GM12875 (cell line): ENCODE measurements at regions not wholly inside any gene's neighbourhood (a gene's known extent, or its start where the extent isn't known, plus 50 kb on each side); places are given as distances from the start of the nearest gene placed in this dataset.
"Not testable (repeated sequence)": the region's sequence is repeated elsewhere in the genome, so short reads cannot be mapped to it uniquely, and the experiment has no call there.

Source experiments
- H3K4me3 ChIP-seq: one replicate; pipeline ENCODE4 v1.5.1; 2011; ENCODE audit warnings: low read depth, low read length, control low read depth
- TF ChIP-seq, protein P1 (sequence below): IDR thresholded peaks from 2 replicates; pipeline ENCODE4 v1.5.1; 2011; ENCODE audit warnings: low read depth, mild to moderate bottlenecking, control low read depth, inconsistent platforms, low read length, moderate library complexity, borderline replicate concordance; ENCODE audit not compliant: insufficient read depth

DNA sequence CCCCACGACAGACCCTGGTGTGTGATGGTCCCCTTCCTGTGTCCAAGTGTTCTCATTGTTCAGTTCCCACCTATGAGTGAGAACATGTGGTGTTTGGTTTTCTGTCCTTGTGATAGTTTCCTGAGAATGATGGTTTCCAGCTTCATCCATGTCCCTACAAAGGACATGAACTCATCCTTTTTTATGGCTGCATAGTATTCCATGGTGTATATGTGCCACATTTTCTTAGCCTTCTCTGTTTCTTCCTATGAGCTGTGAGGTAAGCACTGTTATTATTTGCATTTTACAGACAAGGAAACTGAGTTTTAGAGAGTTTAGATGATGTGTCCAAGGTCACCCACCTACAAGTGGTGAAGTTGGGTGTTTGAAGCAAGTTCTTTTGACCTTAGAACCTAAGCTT, 51.1 kb upstream of the BNC1 start:
- H3K4me3 ChIP-seq = not testable (repeated sequence)

DNA sequence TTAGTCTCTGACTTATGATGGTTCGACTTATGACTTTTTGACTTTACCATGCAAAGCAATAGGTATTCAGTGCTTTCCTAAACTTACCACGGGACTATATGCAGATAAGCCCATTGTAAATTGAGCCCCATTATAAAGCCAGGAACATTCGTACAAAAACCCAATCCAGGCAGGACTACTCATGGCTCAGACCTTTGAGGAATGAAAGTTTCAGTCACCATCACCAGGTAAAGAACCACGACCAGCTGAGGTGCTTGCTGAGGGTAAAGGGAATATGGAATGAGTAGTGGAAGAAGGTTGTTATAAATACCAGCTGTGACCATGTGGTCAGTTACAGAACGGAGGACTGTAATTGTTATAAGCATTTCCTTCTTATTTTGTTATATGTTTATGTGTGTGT, 54.9 kb upstream of the BNC1 start:
- TF ChIP-seq, protein P1, sequence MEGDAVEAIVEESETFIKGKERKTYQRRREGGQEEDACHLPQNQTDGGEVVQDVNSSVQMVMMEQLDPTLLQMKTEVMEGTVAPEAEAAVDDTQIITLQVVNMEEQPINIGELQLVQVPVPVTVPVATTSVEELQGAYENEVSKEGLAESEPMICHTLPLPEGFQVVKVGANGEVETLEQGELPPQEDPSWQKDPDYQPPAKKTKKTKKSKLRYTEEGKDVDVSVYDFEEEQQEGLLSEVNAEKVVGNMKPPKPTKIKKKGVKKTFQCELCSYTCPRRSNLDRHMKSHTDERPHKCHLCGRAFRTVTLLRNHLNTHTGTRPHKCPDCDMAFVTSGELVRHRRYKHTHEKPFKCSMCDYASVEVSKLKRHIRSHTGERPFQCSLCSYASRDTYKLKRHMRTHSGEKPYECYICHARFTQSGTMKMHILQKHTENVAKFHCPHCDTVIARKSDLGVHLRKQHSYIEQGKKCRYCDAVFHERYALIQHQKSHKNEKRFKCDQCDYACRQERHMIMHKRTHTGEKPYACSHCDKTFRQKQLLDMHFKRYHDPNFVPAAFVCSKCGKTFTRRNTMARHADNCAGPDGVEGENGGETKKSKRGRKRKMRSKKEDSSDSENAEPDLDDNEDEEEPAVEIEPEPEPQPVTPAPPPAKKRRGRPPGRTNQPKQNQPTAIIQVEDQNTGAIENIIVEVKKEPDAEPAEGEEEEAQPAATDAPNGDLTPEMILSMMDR = no peak
- H3K4me3 ChIP-seq = no peak overlapping the region

DNA sequence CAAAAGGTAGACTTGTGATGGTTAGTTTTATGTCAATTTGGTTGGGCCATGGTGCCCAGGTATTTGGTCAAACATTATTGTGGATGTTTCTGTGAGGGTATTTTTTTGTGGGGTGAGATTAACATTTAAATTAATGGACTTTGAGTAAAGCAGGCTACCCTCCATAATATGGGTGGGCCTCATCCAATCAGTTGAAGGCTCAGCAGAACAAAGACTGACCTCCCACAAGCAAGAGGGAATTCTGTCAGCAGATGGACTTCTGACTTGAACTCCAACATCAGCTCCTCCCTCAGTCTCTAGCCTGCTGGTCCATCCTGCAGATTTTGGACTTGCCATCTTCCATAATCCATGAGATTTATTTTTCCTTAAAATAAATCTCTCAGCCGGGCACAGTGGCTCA, 55.6 kb upstream of the BNC1 start:
- H3K4me3 ChIP-seq = no peak overlapping the region
- TF ChIP-seq, protein P1 = no peak

DNA sequence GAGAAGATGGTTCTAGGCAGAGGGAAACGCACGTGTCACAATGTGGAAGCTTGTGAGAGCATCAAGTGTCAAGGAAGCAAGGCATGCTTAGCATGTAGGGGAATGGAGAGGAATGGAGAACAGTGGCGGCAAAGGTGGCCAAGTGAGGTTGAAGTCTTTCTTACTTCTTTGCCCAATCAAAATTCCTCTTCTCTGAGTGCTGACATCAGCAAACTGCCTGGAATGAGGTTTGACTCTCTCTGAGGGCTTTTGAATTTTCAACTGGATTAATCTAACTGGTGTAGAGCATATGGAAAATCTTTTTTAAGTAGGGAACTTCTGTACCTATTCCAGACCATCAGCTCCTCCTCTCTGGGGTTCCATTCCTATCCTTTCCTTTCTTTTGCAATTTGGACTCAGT, 61.9 kb upstream of the BNC1 start:
- TF ChIP-seq, protein P1 = no peak
- no peak overlapping the region for H3K4me3 ChIP-seq

DNA sequence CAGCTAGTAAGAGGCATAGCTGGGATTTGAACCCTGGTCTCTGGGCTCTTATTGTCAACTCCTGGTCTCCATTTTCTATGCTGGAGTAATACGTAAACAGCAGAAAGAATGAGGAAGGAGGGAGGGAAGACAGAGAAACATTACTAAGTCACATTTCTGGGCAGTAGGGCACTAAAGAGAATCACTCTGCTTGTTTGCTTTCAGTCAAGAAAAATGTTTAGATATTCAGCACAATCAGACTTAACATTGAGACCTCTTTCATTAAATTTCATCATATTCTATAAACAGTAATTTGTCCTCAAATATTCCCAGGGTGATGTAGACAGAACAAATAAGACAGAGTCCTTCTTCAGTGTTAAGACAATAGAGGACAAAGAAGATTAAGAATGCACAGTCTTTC, 67.7 kb upstream of the BNC1 start:
- TF ChIP-seq, protein P1 = no peak

DNA sequence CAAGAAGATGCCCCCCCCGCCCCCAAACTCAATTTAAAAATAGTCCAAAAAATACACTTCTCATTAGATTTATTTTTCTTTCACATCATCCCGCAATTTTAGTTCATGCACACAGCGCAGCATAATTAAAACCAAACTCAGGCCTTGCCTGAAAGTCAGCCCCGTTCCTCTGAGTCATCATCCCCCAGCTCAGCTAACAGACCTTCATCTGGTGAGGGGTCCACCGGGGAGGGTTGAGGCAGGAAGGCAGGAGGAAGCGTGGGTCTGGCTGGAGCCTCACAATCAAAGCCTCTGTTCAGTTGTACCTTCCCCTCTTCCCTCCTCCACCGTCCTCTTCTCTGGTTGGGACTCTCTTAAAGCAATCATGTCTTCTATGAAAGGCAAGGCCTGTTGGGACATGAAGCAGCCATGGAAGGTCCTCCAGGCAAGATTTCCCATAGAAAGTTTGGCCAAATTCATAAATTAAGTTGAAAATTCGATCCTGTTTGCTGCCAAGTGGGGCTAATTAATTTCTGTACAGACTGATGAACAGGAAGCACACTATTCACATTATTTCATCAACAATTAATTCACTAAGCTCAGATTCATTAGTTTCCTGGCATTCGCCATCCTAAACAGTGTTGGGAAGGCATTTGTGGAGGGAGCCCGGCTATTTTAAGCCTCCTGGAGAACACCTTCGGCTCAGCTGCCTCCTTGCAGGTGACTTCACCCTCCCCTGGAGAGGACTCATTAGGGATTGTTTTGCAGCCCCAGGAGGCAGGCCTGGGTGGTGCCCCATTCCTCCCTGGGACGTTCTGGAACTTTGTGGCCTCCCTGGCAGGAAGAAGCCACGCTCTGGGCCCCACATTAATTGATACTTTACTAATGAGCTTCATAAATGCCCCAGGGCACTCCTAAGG, 72.3 kb upstream of the BNC1 start:
- TF ChIP-seq, protein P1 = no peak
- H3K4me3 ChIP-seq = no peak overlapping the region

More for the DNA sequence above, 67.7 kb upstream of the BNC1 start:
- H3K4me3 ChIP-seq = no peak overlapping the region

DNA sequence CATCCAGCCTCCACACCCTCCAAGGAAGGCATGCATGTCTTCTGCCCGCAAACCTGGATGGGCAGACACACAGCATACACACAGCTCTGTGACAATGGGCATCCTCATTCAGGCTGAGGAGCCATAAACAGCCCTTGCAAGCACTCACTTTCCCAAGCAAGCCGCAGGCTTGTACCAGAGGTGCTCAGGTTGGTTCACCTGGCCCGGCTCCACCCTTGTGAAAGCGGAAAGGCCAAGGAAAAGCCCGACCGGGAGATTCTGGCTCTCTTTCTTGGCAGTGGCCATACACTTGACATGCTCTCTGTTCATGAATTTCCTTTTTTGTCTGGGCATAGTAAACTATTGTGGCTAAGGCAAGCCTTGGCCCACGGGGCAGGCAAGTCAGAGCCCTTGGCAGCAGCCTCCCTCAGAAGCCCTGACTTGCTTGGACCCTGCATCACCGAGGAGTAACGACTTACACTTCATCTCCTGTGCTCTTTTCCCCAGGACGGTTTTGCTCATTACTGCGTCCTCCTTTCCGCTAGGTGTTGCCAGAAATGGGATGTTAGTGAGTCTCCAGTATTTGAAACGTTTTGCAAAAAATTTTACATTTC, 74.6 kb upstream of the BNC1 start:
- no peak overlapping the region for H3K4me3 ChIP-seq
- TF ChIP-seq, protein P1 = no peak
